BLaER1 (cell line): ENCODE measurements at regions not wholly inside any gene's neighbourhood (a gene's known extent, or its start where the extent isn't known, plus 50 kb on each side); places are given as distances from the start of the nearest gene placed in this dataset.
A peak's percentile ranks its signal among the peaks of the same experiment; 100 is the strongest.

Experiments used
- H3K27ac ChIP-seq: shearing (Covaris generic); formaldehyde crosslinking; 2 replicates; pipeline ENCODE4 v1.8.1; 2022
- H3K27me3 ChIP-seq: shearing (Covaris generic); formaldehyde crosslinking; 2 replicates; pipeline ENCODE4 v1.8.1; 2022
- H3K36me3 ChIP-seq: shearing (Covaris generic); formaldehyde crosslinking; 2 replicates; pipeline ENCODE4 v1.8.1; 2022
- H3K4me1 ChIP-seq: shearing (Covaris generic); formaldehyde crosslinking; 2 replicates; pipeline ENCODE4 v1.8.1; 2022
- H3K4me2 ChIP-seq: shearing (Covaris generic); formaldehyde crosslinking; 2 replicates; pipeline ENCODE4 v1.8.1; 2022
- H3K4me3 ChIP-seq: shearing (Covaris generic); formaldehyde crosslinking; 2 replicates; pipeline ENCODE4 v1.8.1; 2022
- H3K9ac ChIP-seq: shearing (Covaris generic); formaldehyde crosslinking; 2 replicates; pipeline ENCODE4 v1.8.1; 2022
- H3K9me3 ChIP-seq: shearing (Covaris generic); formaldehyde crosslinking; 2 replicates; pipeline ENCODE4 v1.8.1; 2022
- H4K20me1 ChIP-seq: shearing (Covaris generic); formaldehyde crosslinking; 2 replicates; pipeline ENCODE4 v1.8.1; 2022
- Cebpa-rat ChIP-seq: shearing (Covaris generic); IDR thresholded peaks from 2 replicates; pipeline ENCODE4 v1.8.1; 2022

DNA sequence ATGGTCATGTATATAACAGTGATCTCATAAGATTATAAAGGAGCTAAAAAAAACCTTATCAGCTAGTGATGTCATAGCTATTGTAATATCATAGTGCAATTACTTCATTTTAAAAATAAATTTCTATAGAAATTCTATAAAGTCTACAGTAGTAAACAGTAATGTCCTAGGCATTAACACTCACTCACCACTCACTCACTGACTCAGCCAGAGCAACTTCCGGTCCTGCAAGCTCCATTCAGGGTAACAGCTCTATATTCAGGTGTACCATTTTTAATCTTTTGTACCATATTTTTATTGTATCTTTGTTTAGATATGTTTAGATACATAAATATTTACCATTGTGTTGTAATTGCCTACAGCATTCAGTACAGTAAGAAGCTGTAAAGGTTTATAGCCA lies 524.4 kb upstream of the CDH5 start:
- Histone ChIP-seq H3K9me3 (no peaks in the 10 kb centered on the region), H3K36me3 (no peaks in the 10 kb centered on the region), H3K27me3 (no peaks in the 10 kb centered on the region), H3K27ac (no peak overlapping the region), H3K9ac (no peak overlapping the region), H4K20me1 (no peaks in the 10 kb centered on the region), H3K4me2 (no peak overlapping the region), H3K4me1 (peaks cover 23% of the 10 kb centered on the region), H3K4me3 (no peak overlapping the region)
- no peak for TF ChIP-seq Cebpa-rat

DNA sequence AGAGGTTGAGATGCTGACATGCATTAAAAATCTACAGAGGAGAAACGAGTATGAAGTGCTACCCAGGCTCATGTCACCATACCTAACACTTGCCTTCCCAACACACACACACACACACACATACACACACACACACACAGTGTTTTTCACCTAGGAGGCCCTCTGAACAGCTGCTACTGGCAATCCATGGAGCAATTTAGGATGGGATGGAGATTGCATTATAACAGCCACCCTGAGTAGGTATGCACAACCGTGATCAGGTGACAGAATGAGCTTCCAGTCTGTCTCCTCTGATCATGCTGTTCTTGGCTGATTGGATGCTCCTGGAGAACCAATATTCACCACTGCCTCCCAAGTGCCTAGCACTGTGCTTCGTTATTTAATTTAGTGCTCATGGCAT lies 528.5 kb upstream of the CDH5 start:
- Histone ChIP-seq H3K9me3 (no peaks in the 10 kb centered on the region), H3K27ac (no peak overlapping the region), H3K36me3 (no peaks in the 10 kb centered on the region), H3K27me3 (no peaks in the 10 kb centered on the region), H3K4me2 (no peak overlapping the region), H3K4me1 (peaks cover 28% of the 10 kb centered on the region), H4K20me1 (no peaks in the 10 kb centered on the region), H3K9ac (no peak overlapping the region), H3K4me3 (no peak overlapping the region)
- no peak for TF ChIP-seq Cebpa-rat

DNA sequence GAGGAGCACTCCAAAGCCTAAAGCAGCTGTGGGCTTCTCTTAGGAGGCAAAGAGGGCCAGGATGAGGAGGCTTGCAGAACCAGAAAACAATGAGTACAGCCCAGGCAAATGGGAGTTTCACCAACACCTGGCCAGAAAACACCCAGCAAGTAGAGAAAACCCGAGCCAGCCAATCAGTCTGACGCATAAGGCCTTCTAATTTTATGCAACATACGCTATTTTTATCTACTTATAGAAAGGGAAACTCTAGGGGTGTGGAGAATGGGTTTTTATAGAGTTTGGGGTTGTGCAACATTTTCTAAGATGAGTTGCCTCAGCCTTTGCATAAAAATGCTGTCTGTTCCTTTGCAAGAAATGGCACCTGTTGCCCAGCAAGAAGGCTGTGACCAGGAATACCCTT lies 529.0 kb upstream of the CDH5 start:
- no peaks in the 10 kb centered on the region for H4K20me1 ChIP-seq
- H3K4me2 ChIP-seq: peak overlapping the region; percentile 35
- no peak overlapping the region for H3K27ac ChIP-seq
- H3K27me3 ChIP-seq: no peaks in the 10 kb centered on the region
- no peak overlapping the region for H3K4me3 ChIP-seq
- no peak for TF ChIP-seq Cebpa-rat
- H3K36me3 ChIP-seq: no peaks in the 10 kb centered on the region
- H3K4me1 ChIP-seq: peaks cover 30% of the 10 kb centered on the region
- no peak overlapping the region for H3K9ac ChIP-seq
- no peaks in the 10 kb centered on the region for H3K9me3 ChIP-seq

DNA sequence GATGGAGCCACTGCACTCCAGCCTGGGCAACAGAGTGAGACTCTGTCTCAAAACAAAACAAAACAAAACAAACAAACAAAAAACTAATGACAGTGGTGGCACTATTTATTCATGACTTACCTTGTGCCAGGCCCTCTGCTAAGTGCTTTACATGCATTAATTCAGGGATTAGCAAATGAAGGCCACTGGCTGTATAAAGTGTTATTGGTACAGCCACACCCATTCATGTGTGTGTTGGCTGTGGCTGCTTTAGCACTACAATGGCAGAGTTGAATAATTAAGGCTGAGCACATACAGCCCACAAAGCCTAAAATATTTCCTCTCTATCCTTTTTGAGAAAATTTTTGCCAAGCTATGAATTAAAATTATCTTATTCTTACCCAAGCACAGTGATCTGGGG lies 531.8 kb upstream of the CDH5 start:
- H3K27ac ChIP-seq: no peak overlapping the region
- no peak overlapping the region for H3K4me3 ChIP-seq
- H3K4me2 ChIP-seq: no peak overlapping the region
- no peaks in the 10 kb centered on the region for H3K27me3 ChIP-seq
- TF ChIP-seq Cebpa-rat: no peak
- H3K9ac ChIP-seq: no peak overlapping the region
- H3K4me1 ChIP-seq: peaks cover 30% of the 10 kb centered on the region
- H3K36me3 ChIP-seq: no peaks in the 10 kb centered on the region
- H4K20me1 ChIP-seq: no peaks in the 10 kb centered on the region
- H3K9me3 ChIP-seq: no peaks in the 10 kb centered on the region

DNA sequence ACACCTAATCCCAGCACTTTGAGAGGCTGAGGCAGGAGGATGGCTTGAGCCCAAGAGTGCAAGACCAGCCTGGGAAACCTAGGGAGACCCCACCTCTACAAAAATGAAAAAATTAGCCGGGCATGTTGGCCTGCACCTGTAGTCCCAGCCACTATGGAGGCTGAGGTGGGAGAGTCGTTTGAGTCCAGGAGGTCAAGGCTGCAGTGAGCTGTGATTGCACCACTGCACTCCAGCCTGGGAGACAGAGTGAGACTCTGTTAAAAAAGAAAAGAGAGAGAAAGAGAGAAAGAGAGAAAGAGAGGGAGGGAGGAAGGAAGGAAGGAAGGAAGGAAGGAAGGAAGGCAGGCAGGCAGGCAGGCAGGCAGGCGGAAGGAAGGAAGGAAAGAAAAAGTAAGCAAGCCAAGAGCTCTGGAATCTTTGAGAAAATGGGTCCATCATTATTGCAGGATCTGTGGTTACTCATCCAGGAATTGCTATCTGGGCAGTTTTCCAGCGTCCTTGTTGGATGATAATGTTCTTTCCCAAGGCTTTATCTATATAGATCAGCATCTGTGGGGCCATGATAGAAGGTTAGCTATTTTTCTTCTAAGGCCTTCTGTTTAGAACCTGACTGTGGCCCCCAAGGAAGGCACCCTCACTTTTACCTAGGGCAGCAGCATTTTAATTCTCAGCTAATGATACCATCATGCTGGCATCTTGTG lies 533.2 kb upstream of the CDH5 start:
- Histone ChIP-seq H3K9ac (no peak overlapping the region), H4K20me1 (no peaks in the 10 kb centered on the region), H3K4me3 (no peak overlapping the region), H3K4me2 (peak overlapping the region; percentile 39), H3K27ac (no peak overlapping the region), H3K4me1 (peaks cover 30% of the 10 kb centered on the region), H3K36me3 (no peaks in the 10 kb centered on the region), H3K27me3 (no peaks in the 10 kb centered on the region), H3K9me3 (no peaks in the 10 kb centered on the region)
- TF ChIP-seq Cebpa-rat: no peak

DNA sequence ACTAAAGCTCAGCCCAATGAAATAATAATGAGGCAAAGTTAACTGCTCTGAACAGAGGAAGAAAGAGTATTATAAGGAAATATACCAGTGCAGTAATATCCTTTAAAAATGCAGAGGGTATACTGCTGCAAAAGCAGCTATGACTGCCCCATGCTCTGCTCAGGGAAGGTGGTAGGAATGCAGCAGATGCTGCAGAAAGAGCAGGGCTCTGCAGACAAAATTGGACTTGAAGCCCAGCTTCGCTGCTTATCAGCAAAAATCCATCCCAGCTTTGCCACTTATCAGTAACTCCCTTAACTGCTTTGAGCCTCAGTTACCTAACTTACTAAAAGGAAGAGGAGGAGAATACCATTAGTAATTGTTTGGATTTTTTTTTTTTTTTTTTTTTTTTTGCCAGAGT lies 533.8 kb upstream of the CDH5 start:
- Histone ChIP-seq H4K20me1 (no peaks in the 10 kb centered on the region), H3K4me3 (no peak overlapping the region), H3K4me2 (no peak overlapping the region), H3K36me3 (no peaks in the 10 kb centered on the region), H3K4me1 (peaks cover 28% of the 10 kb centered on the region), H3K9ac (no peak overlapping the region), H3K9me3 (no peaks in the 10 kb centered on the region), H3K27me3 (no peaks in the 10 kb centered on the region), H3K27ac (no peak overlapping the region)
- no peak for TF ChIP-seq Cebpa-rat

DNA sequence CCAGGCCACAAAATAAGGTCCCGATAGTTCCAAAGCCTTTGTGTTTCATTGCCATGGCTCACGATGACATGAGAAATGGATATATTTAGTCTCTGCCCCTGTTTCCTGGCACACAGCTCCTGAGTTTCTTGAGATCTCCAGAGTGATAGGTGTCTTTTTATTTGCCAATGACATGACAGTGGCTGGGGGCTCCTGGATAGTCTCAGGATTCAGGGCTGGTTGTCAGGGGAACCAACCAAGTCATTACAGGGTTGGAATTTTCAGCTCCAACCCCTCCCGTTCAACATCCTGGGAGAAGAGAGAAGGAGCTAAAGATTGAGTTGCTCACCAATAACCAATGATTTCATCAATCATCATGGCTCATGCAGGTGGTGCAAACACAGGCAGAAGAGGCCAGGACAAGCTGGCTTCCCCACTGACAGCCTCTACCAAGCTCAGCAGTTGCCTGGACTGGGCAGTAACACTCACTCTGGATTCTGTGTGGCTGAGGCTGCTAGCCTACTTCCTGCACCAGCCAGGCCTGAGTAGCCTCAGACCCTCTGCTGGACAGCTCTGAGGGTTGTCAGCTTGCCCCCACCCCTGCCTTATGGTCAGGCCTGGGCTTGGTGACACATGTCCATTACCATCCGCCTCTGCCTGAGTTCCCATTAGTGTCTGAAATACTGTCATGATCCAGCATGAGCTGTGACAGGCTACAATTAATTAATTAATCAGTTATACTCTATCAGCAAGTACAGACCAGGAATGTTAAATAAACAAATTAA lies 534.4 kb upstream of the CDH5 start:
- Histone ChIP-seq H3K4me3 (no peak overlapping the region), H3K4me2 (no peak overlapping the region), H4K20me1 (no peaks in the 10 kb centered on the region), H3K9me3 (no peaks in the 10 kb centered on the region), H3K4me1 (peaks cover 22% of the 10 kb centered on the region), H3K27ac (no peak overlapping the region), H3K9ac (no peak overlapping the region), H3K36me3 (no peaks in the 10 kb centered on the region), H3K27me3 (no peaks in the 10 kb centered on the region)
- no peak for TF ChIP-seq Cebpa-rat

DNA sequence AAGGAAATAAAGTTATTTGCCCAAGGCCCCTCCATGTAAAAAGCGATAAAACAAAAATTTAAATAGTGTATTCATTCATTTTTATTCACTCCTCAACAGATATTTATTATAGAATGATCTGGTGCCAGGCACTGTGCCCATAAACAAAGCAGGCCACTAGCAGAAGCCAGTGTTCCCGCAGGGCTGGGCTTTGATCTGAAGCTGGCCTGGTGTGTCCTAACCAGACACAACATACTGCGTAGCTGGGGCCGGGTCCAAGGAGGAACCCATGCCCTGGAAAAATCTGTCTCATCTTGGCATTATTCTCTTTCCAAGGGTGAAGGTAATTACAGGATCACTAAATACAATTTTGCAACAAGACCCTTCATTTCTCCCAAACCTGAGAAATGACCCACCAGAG lies 537.4 kb upstream of the CDH5 start:
- Histone ChIP-seq H4K20me1 (no peaks in the 10 kb centered on the region), H3K27ac (no peak overlapping the region), H3K9me3 (no peaks in the 10 kb centered on the region), H3K27me3 (no peaks in the 10 kb centered on the region), H3K4me1 (peaks cover 9% of the 10 kb centered on the region), H3K36me3 (no peaks in the 10 kb centered on the region), H3K9ac (no peak overlapping the region), H3K4me2 (no peak overlapping the region), H3K4me3 (no peak overlapping the region)
- TF ChIP-seq Cebpa-rat: no peak

DNA sequence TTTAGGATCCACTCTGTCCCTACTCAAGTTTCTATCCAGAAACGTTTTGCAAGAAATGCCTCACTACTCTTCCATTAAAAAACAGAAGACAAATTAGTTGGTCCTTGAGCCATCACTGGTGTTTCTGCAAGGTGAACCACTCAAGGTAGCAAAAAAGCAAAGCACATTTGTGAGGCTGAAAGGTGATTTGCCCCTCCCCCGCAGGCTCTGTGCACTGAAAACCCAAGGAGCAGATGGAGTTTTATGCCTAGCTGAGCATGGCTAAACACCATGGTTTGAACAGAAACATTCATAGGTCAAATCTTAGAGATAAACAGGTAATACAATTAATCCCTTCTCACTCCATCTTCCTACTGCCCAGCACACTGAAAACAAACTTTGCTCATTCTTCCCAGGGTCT lies 538.2 kb upstream of the CDH5 start:
- Histone ChIP-seq H3K9me3 (no peaks in the 10 kb centered on the region), H3K4me2 (no peak overlapping the region), H3K9ac (no peak overlapping the region), H3K4me1 (peaks cover 5% of the 10 kb centered on the region), H3K4me3 (no peak overlapping the region), H3K27ac (no peak overlapping the region), H3K27me3 (no peaks in the 10 kb centered on the region), H3K36me3 (no peaks in the 10 kb centered on the region), H4K20me1 (no peaks in the 10 kb centered on the region)
- no peak for TF ChIP-seq Cebpa-rat

DNA sequence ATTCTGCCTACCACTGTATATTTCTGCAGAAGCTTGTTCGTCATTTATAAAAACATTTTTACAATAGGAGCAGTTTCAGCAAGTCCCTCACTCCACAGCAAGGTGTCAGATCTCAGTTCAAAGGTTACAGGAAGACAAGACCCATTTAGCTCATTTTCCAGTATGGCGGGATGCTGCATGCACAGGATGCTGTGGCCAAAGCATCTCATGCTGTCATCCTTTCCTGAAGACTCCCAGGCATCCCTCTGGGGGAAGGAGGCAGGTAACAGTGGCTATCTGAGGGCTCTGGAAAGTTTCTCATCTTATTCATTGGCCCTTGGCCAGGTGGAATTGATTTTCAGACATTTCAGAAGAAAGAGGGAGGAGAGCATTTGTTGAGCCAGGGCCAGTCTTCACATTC lies 539.3 kb upstream of the CDH5 start:
- no peaks in the 10 kb centered on the region for H4K20me1 ChIP-seq
- no peak overlapping the region for H3K9ac ChIP-seq
- H3K4me1 ChIP-seq: no peaks in the 10 kb centered on the region
- no peak overlapping the region for H3K27ac ChIP-seq
- H3K36me3 ChIP-seq: no peaks in the 10 kb centered on the region
- no peak overlapping the region for H3K4me3 ChIP-seq
- no peak overlapping the region for H3K4me2 ChIP-seq
- no peak for TF ChIP-seq Cebpa-rat
- no peaks in the 10 kb centered on the region for H3K27me3 ChIP-seq
- H3K9me3 ChIP-seq: no peaks in the 10 kb centered on the region
